H1 (cell line): ENCODE measurements at regions not wholly inside any gene's neighbourhood (a gene's known extent, or its start where the extent isn't known, plus 50 kb on each side); places are given as distances from the start of the nearest gene placed in this dataset.

Experiments used
- CTCF ChIA-PET: fragments of 300-600 bp; sonication (Branson Sonifier 250); formaldehyde crosslinking; loops from one replicate; lab custom pipeline; 2021; ENCODE audit not compliant: partially characterized antibody; lab: Charles Lee
- POLR2A ChIA-PET: fragments of 300-600 bp; sonication (Branson Sonifier 250); formaldehyde crosslinking; loops from one replicate; lab custom pipeline; 2021; ENCODE audit warnings: inconsistent platforms; ENCODE audit not compliant: partially characterized antibody; lab: Charles Lee
- DNase-seq, 2 experiments: peaks; one replicate each; pipeline versions ENCODE4 v3.0.0 to v3.0.0-alpha.2; 2010 to 2022; ENCODE audit warnings: low spot score in 2 of 2, low read depth in 1 of 2, mixed read lengths in 1 of 2
- FAIRE-seq: peaks from 2 replicates; lab custom pipeline; 2011; peaks lifted over from hg19 to GRCh38; lab: Jason Lieb, UNC
- H2AFZ ChIP-seq: 2 replicates; pipeline ENCODE4 v1.8.1; 2012; ENCODE audit warnings: low read length, inconsistent platforms
- H2AK5ac ChIP-seq: 2 replicates; pipeline ENCODE4 v1.6.1; 2013; ENCODE audit warnings: low read depth, low read length
- H2BK120ac ChIP-seq: replicated peaks from 2 replicates; pipeline ENCODE3; 2013; ENCODE audit warnings: low read depth, low read length, inconsistent platforms
- H2BK12ac ChIP-seq: 2 replicates; pipeline ENCODE4 v1.6.1; 2013; ENCODE audit warnings: low read depth, low read length
- H2BK15ac ChIP-seq: 2 replicates; pipeline ENCODE4 v1.6.1; 2013; ENCODE audit warnings: low read length
- H2BK20ac ChIP-seq: 2 replicates; pipeline ENCODE4 v1.6.1; 2013; ENCODE audit warnings: low read length
- H2BK5ac ChIP-seq: 2 replicates; pipeline ENCODE4 v1.6.1; 2013; ENCODE audit warnings: low read depth, low read length
- H3K14ac ChIP-seq: 2 replicates; pipeline ENCODE4 v1.6.1; 2013; ENCODE audit warnings: inconsistent platforms; ENCODE audit not compliant: insufficient read length
- H3K18ac ChIP-seq: 2 replicates; pipeline ENCODE4 v1.6.1; 2013; ENCODE audit warnings: low read length; ENCODE audit errors: extremely low read depth
- H3K23ac ChIP-seq: 2 replicates; pipeline ENCODE4 v1.6.1; 2013; ENCODE audit warnings: inconsistent platforms; ENCODE audit not compliant: insufficient read length
- H3K23me2 ChIP-seq: 2 replicates; pipeline ENCODE4 v1.6.1; 2013; ENCODE audit warnings: low read depth, low read length
- H3K27ac ChIP-seq: 2 replicates; pipeline ENCODE4 v1.6.1; 2011; ENCODE audit warnings: low read depth, low read length, inconsistent platforms
- H3K27me3 ChIP-seq, 4 experiments: replicated peaks in 1 of 4; 1 replicate in 1 of 4; 2 replicates in 3 of 4; pipeline versions ENCODE4 v1.6.1 to v1.8.1; 2011 to 2013; ENCODE audit warnings: low read length in 3 of 4, mild to moderate bottlenecking in 3 of 4, inconsistent platforms in 2 of 4, mixed read lengths in 2 of 4, moderate library complexity in 1 of 4; ENCODE audit not compliant: control insufficient read depth in 3 of 4, insufficient read depth in 3 of 4; ENCODE audit errors: extremely low read depth in 1 of 4
- H3K36me3 ChIP-seq, 4 experiments: 2 replicates each; pipeline versions ENCODE4 v1.6.1 to v1.8.1; 2011 to 2013; ENCODE audit warnings: mild to moderate bottlenecking in 4 of 4, low read length in 3 of 4, moderate library complexity in 2 of 4, control low read depth in 1 of 4, inconsistent platforms in 1 of 4; ENCODE audit not compliant: insufficient read depth in 4 of 4, control insufficient read depth in 2 of 4
- H3K4ac ChIP-seq: replicated peaks from 2 replicates; pipeline ENCODE3; 2013; ENCODE audit warnings: low read length, low read depth, mixed read lengths, inconsistent platforms; ENCODE audit not compliant: insufficient read length
- H3K4me1 ChIP-seq, 4 experiments: replicated peaks in 1 of 4; 1 replicate in 1 of 4; 2 replicates in 3 of 4; pipeline versions ENCODE4 v1.6.1 to v1.8.1; 2011 to 2013; ENCODE audit warnings: low read length in 3 of 4, inconsistent platforms in 2 of 4, mixed read lengths in 1 of 4; ENCODE audit not compliant: insufficient read depth in 4 of 4, control insufficient read depth in 3 of 4
- H3K4me2 ChIP-seq, 2 experiments: 2 replicates each; pipeline versions ENCODE4 v1.6.1 to v1.8.1; 2011 to 2013; ENCODE audit warnings: low read depth in 2 of 2, low read length in 2 of 2, control low read depth in 1 of 2, inconsistent platforms in 1 of 2, mild to moderate bottlenecking in 1 of 2; ENCODE audit not compliant: insufficient read depth in 1 of 2
- H3K4me3 ChIP-seq, 4 experiments: fragments of 200-600, 300-600 bp in 1 of 4; sonication (generic), shearing (Covaris generic), sonication (Bioruptor Twin) in 1 of 4; 2 replicates each; pipeline versions ENCODE4 v1.5.1 to v1.8.1; 2011 to 2016; ENCODE audit warnings: low read length in 4 of 4, low read depth in 3 of 4, control low read depth in 2 of 4, inconsistent platforms in 2 of 4, mild to moderate bottlenecking in 2 of 4, mixed read lengths in 1 of 4, moderate library complexity in 1 of 4; ENCODE audit not compliant: insufficient read depth in 2 of 4; ENCODE audit errors: extremely low read depth in 1 of 4
- H3K56ac ChIP-seq: replicated peaks from 2 replicates; pipeline ENCODE3; 2013; ENCODE audit warnings: low read depth, mild to moderate bottlenecking, mixed read lengths, low read length, inconsistent platforms; ENCODE audit not compliant: insufficient read length
- H3K79me1 ChIP-seq: 2 replicates; pipeline ENCODE4 v1.6.1; 2013; ENCODE audit warnings: low read depth, low read length, control low read depth
- H3K79me2 ChIP-seq, 2 experiments: 2 replicates each; pipeline versions ENCODE4 v1.6.1 to v1.8.1; 2012 to 2013; ENCODE audit warnings: low read length in 2 of 2, mild to moderate bottlenecking in 2 of 2, inconsistent platforms in 1 of 2; ENCODE audit not compliant: insufficient read depth in 2 of 2, control insufficient read depth in 1 of 2
- H3K9ac ChIP-seq, 4 experiments: replicated peaks in 1 of 4; 1 replicate in 1 of 4; 2 replicates in 3 of 4; pipeline versions ENCODE4 v1.6.1 to v1.8.1; 2011 to 2013; ENCODE audit warnings: low read depth in 3 of 4, low read length in 3 of 4, control low read depth in 2 of 4, mild to moderate bottlenecking in 2 of 4, moderate library complexity in 2 of 4, inconsistent platforms in 1 of 4; ENCODE audit errors: extremely low read depth in 1 of 4
- H3K9me3 ChIP-seq, 2 experiments: 2 replicates each; pipeline versions ENCODE4 v1.6.1 to v1.8.1; 2012 to 2013; ENCODE audit warnings: mild to moderate bottlenecking in 2 of 2, moderate library complexity in 2 of 2, control low read depth in 1 of 2, inconsistent platforms in 1 of 2, low read depth in 1 of 2, low read length in 1 of 2, mixed read lengths in 1 of 2; ENCODE audit not compliant: insufficient read depth in 2 of 2
- H4K20me1 ChIP-seq, 2 experiments: replicated peaks in 1 of 2; 2 replicates each; pipeline versions ENCODE3 to v1.8.1; 2011 to 2013; ENCODE audit warnings: inconsistent platforms in 2 of 2, low read length in 2 of 2, mild to moderate bottlenecking in 1 of 2; ENCODE audit not compliant: insufficient read depth in 2 of 2, control insufficient read depth in 1 of 2
- H4K5ac ChIP-seq: 2 replicates; pipeline ENCODE4 v1.6.1; 2013; ENCODE audit warnings: low read length, low read depth, mixed read lengths, inconsistent platforms; ENCODE audit not compliant: insufficient read length
- H4K8ac ChIP-seq: 2 replicates; pipeline ENCODE4 v1.8.0; 2013; ENCODE audit warnings: mild to moderate bottlenecking, moderate library complexity, low read length, inconsistent platforms; ENCODE audit not compliant: insufficient read depth; ENCODE audit errors: extremely low read depth
- H4K91ac ChIP-seq: replicated peaks from 2 replicates; pipeline ENCODE3; 2013; ENCODE audit warnings: low read length, mixed read lengths, inconsistent platforms; ENCODE audit not compliant: insufficient read length
- CHD1 ChIP-seq: IDR thresholded peaks from 2 replicates; pipeline ENCODE4 v1.6.1; 2012; ENCODE audit warnings: low read depth, low read length, improper control_type of control experiment
- CHD2 ChIP-seq: IDR thresholded peaks from 2 replicates; pipeline ENCODE4 v1.6.1; 2012; ENCODE audit warnings: low read length, improper control_type of control experiment
- EZH2 ChIP-seq: fragments of 200-600 bp; sonication (generic); IDR thresholded peaks from 2 replicates; pipeline ENCODE4 v1.7.1; 2012; ENCODE audit warnings: low read depth, mild to moderate bottlenecking, moderate library complexity, low read length, inconsistent platforms; ENCODE audit not compliant: severe bottlenecking
- GABPA ChIP-seq: IDR thresholded peaks from 2 replicates; pipeline ENCODE4 v1.6.1; 2011; ENCODE audit warnings: mild to moderate bottlenecking, low read length, moderate library complexity, borderline replicate concordance; ENCODE audit not compliant: insufficient read depth
- HDAC2 ChIP-seq, 2 experiments: fragments of 300-600 bp in 1 of 2; sonication (generic) in 1 of 2; IDR thresholded peaks; 2 replicates each; pipeline ENCODE4 v1.6.1; 2011 to 2012; ENCODE audit warnings: low read depth in 2 of 2, low read length in 2 of 2, mild to moderate bottlenecking in 2 of 2, moderate library complexity in 2 of 2, borderline replicate concordance in 1 of 2, inconsistent platforms in 1 of 2
- KDM4A ChIP-seq: IDR thresholded peaks from one replicate; pipeline ENCODE4 v1.7.1; 2012; ENCODE audit warnings: low read depth, mild to moderate bottlenecking, moderate library complexity, low read length, inconsistent platforms; ENCODE audit not compliant: severe bottlenecking
- KDM5A ChIP-seq: fragments of 200-600 bp; IDR thresholded peaks from 2 replicates; pipeline ENCODE4 v1.7.1; 2012; ENCODE audit warnings: mild to moderate bottlenecking, low read length, inconsistent platforms, mixed read lengths
- POLR2A ChIP-seq, 2 experiments: IDR thresholded peaks; 1 replicate in 1 of 2; 2 replicates in 1 of 2; pipeline ENCODE4 v1.6.1; 2011; ENCODE audit warnings: low read depth in 2 of 2, low read length in 2 of 2, mild to moderate bottlenecking in 2 of 2; ENCODE audit errors: control extremely low read depth in 1 of 2
- RXRA ChIP-seq: IDR thresholded peaks from 2 replicates; pipeline ENCODE4 v1.6.1; 2011; ENCODE audit warnings: low read depth, mild to moderate bottlenecking, low read length, moderate library complexity; ENCODE audit not compliant: insufficient read depth
- SP2 ChIP-seq: IDR thresholded peaks from 2 replicates; pipeline ENCODE4 v1.6.1; 2012; ENCODE audit warnings: mild to moderate bottlenecking, low read length, inconsistent platforms
- SP4 ChIP-seq: IDR thresholded peaks from 2 replicates; pipeline ENCODE4 v1.6.1; 2012; ENCODE audit warnings: low read length, inconsistent platforms
- WGBS, 2 experiments: shearing (Covaris generic) in 1 of 2; methylation state at CpG; one replicate each; pipeline versions ENCODE4 v1.1.6 to v1.1.7; 2013 to 2015; ENCODE audit warnings: low lambda C conversion rate in 2 of 2, mixed read lengths in 2 of 2, inconsistent platforms in 1 of 2, low coverage in 1 of 2, missing lambda C conversion rate in 1 of 2; ENCODE audit not compliant: insufficient replicate concordance in 2 of 2, insufficient coverage in 1 of 2, insufficient read length in 1 of 2; ENCODE audit errors: extremely low coverage in 1 of 2, missing lambda C conversion rate in 1 of 2; 5-methylcytosine and 5-hydroxymethylcytosine counted together
- TF ChIP-seq, protein P1 (sequence below): IDR thresholded peaks from 2 replicates; pipeline ENCODE4 v1.6.1; 2012; ENCODE audit warnings: inconsistent platforms
- TF ChIP-seq, protein P2 (sequence below): IDR thresholded peaks from 2 replicates; pipeline ENCODE4 v1.6.1; 2011; ENCODE audit warnings: low read depth, mild to moderate bottlenecking, low read length; ENCODE audit not compliant: insufficient read depth

DNA sequence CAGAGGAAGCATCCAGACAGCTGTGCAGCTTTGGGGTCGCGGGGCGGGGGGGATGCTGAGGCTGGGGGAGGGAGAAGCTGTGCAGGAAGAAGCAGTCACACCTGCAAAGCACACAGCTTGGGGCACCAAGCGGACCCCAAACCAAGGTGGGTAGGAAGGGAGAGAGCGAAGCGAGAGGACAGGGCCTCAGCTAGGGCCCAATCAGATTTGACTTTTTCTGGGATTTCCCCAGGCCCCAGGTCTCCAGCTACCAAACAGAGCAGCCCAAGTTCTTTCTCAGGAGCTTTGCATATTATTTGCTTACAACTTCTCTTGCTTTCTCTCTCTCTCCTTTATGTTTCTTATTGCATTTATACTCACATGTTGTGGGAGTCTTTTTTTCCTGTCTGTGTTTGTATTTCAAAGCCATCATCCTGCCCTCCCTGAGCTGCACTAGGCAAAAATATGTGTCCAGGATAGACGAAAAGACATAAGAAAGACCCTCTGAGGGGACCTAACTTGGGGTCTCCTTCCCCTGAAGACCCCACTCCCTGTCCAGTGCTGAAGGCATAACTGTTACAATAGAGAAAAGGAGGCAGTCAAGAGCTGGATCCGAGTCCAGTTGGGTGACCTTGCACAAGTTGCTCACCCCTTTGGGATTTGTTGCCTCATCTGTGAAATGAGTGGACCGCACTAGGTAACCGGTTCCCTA, 50.6 kb upstream of the SMNDC1 start:
- Histone ChIP-seq H4K8ac (no peak overlapping the region), H3K27ac (no peak overlapping the region), H3K79me1 (no peaks in the 10 kb centered on the region), H2BK5ac (no peak overlapping the region), H2BK20ac (no peak overlapping the region), H3K4me1 (peaks cover 5 to 14% (median 10%) of the 10 kb centered on the region in 4 experiments; a peak in 6 of 7 replicates), H3K9ac (no peak overlapping the region), H3K4ac (no peak overlapping the region), H4K91ac (no peak overlapping the region), H3K18ac (no peak overlapping the region), H3K14ac (no peak overlapping the region), H3K23ac (no peak overlapping the region), H3K4me3 (no peak overlapping the region), H2BK15ac (no peak overlapping the region), H3K79me2 (no peaks in the 10 kb centered on the region), H3K56ac (no peak overlapping the region), H2BK120ac (no peak overlapping the region), H2BK12ac (no peak overlapping the region), H3K27me3 (no peaks in the 10 kb centered on the region; a peak in 1 of 7 replicates), H3K9me3 (no peaks in the 10 kb centered on the region), H3K4me2 (no peak overlapping the region), H2AFZ (no peak overlapping the region), H2AK5ac (no peak overlapping the region), H3K36me3 (no peaks in the 10 kb centered on the region), H3K23me2 (no peaks in the 10 kb centered on the region), H4K20me1 (no peaks in the 10 kb centered on the region), H4K5ac (no peak overlapping the region)
- ChIA-PET CTCF (interaction anchor here (0.6 to 4.8 kb wide), 55 partner anchors 10 to 1410 kb away, joined by 3 to 49 read pairs (median 7); partner anchors contain the start of gene DUSP5), POLR2A (interaction anchor here (1.6 kb wide), 2 partner anchors 140 to 211 kb away, joined by 4 to 5 read pairs; no protein-coding TSS in a partner anchor)
- DNase-seq (no peak), FAIRE-seq (no peak)
- 71% methylated on average over 7 of the region's 10 CpGs; no CpG with 5 or more reads in 1 of the 2 experiments for WGBS, 2 experiments
- TF ChIP-seq EZH2 (no peak), HDAC2 (IDR thresholded peaks at IDR 0.05; ENCODE audit: borderline replicate concordance in 1 of 2, low read depth in 2 of 2, low read length in 2 of 2) (no peak), RXRA (no peak), KDM5A (no peak), CHD2 (no peak), KDM4A (no peak), CHD1 (no peak), GABPA (no peak), SP2 (no peak), SP4 (no peak), POLR2A (IDR thresholded peaks at IDR 0.05; ENCODE audit: control extremely low read depth in 1 of 2, low read depth in 2 of 2, low read length in 2 of 2) (no peak)
- TF ChIP-seq, protein P1, sequence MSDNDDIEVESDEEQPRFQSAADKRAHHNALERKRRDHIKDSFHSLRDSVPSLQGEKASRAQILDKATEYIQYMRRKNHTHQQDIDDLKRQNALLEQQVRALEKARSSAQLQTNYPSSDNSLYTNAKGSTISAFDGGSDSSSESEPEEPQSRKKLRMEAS, result no peak
- TF ChIP-seq, protein P2, sequence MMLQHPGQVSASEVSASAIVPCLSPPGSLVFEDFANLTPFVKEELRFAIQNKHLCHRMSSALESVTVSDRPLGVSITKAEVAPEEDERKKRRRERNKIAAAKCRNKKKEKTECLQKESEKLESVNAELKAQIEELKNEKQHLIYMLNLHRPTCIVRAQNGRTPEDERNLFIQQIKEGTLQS, result no peak
